Hepatocyte (in vitro differentiated cells): ENCODE measurements at regions not wholly inside any gene's neighbourhood (a gene's known extent, or its start where the extent isn't known, plus 50 kb on each side); places are given as distances from the start of the nearest gene placed in this dataset.

ENCODE experiments used
- DNase-seq: peaks from one replicate; pipeline ENCODE4 v3.0.0-alpha.2; 2016; ENCODE audit warnings: low spot score
- H2AFZ ChIP-seq: fragments of 200-600 bp; sonication (generic); 2 replicates; pipeline ENCODE4 v1.6.0; 2016; ENCODE audit warnings: antibody characterized with exemption, mild to moderate bottlenecking
- H3K27ac ChIP-seq: fragments of 200-600 bp; sonication (generic); 2 replicates; pipeline ENCODE4 v1.5.1; 2016; ENCODE audit warnings: mild to moderate bottlenecking
- H3K27me3 ChIP-seq: fragments of 200-600 bp; sonication (generic); 2 replicates; pipeline ENCODE4 v1.6.1; 2016
- H3K36me3 ChIP-seq: fragments of 200-600 bp; sonication (generic); replicated peaks from 2 replicates; pipeline ENCODE4 v1.5.1; 2016; ENCODE audit warnings: low read depth; ENCODE audit not compliant: insufficient read depth
- H3K4me1 ChIP-seq: fragments of 200-600 bp; sonication (generic); 2 replicates; pipeline ENCODE4 v1.5.1; 2016; ENCODE audit warnings: mild to moderate bottlenecking, moderate library complexity; ENCODE audit not compliant: insufficient read depth
- H3K4me2 ChIP-seq: fragments of 200-600 bp; sonication (generic); 2 replicates; pipeline ENCODE4 v1.6.0; 2016
- H3K4me3 ChIP-seq: fragments of 200-600 bp; sonication (generic); 2 replicates; pipeline ENCODE4 v1.5.1; 2016; ENCODE audit warnings: mild to moderate bottlenecking
- H3K79me2 ChIP-seq: fragments of 200-600 bp; sonication (generic); 2 replicates; pipeline ENCODE4 v1.6.0; 2017; ENCODE audit warnings: mild to moderate bottlenecking
- H3K9me2 ChIP-seq: fragments of 200-600 bp; sonication (generic); replicated peaks from 2 replicates; pipeline ENCODE4 v1.6.0; 2017; ENCODE audit warnings: mild to moderate bottlenecking; ENCODE audit not compliant: insufficient read depth
- H3K9me3 ChIP-seq: fragments of 200-600 bp; sonication (generic); 2 replicates; pipeline ENCODE4 v1.5.1; 2016; ENCODE audit warnings: low read depth, mild to moderate bottlenecking
- H4K20me1 ChIP-seq: fragments of 200-600 bp; sonication (generic); 2 replicates; pipeline ENCODE4 v1.6.0; 2016; ENCODE audit warnings: mild to moderate bottlenecking; ENCODE audit not compliant: insufficient read depth, poor library complexity, severe bottlenecking
- EZH2 ChIP-seq: fragments of 200-600 bp; sonication (generic); IDR thresholded peaks from 2 replicates; pipeline ENCODE4 v1.6.1; 2016; ENCODE audit warnings: antibody characterized with exemption, mild to moderate bottlenecking, borderline replicate concordance
- EZH2phosphoT487 ChIP-seq: fragments of 200-600 bp; sonication (generic); IDR thresholded peaks from one replicate; pipeline ENCODE4 v1.6.1; 2018; ENCODE audit warnings: antibody characterized with exemption, mild to moderate bottlenecking, low read depth, moderate library complexity; ENCODE audit not compliant: unreplicated experiment, severe bottlenecking
- WGBS: methylation state at CpG from one replicate; pipeline ENCODE4 v1.1.6; 2016; ENCODE audit warnings: low lambda C conversion rate; ENCODE audit errors: missing lambda C conversion rate; 5-methylcytosine and 5-hydroxymethylcytosine counted together
- TF ChIP-seq, protein P1 (sequence below): fragments of 200-600 bp; sonication (generic); IDR thresholded peaks from 2 replicates; pipeline ENCODE4 v1.5.1; 2016; ENCODE audit warnings: antibody characterized with exemption, mild to moderate bottlenecking; ENCODE audit not compliant: poor library complexity

DNA sequence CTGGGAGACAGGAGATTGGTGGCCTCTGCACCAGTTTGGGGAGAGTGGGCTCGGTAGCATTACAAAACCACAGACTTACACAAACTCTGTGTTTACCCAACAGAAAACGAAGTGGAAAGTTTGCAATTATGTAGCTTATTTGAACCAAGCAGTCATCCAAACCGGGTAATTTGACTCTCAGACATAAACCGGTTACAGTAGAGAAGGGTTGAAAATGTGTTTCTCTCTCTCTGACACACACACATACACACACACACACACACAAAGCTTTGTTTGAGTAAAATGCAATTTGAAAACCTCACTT is 97.1 kb upstream of the ZNF608 start:
- H3K9me3 ChIP-seq = no peaks in the 10 kb centered on the region
- no peak overlapping the region for H3K4me3 ChIP-seq
- H3K27me3 ChIP-seq = no peaks in the 10 kb centered on the region
- no peaks in the 10 kb centered on the region for H3K36me3 ChIP-seq
- H3K4me2 ChIP-seq = no peak overlapping the region
- WGBS = 49% methylated on average over 4 of the region's 4 CpGs
- DNase-seq = no peak
- H3K4me1 ChIP-seq = no peaks in the 10 kb centered on the region
- peaks cover 4% of the 10 kb centered on the region for H3K9me2 ChIP-seq
- no peak for TF ChIP-seq EZH2phosphoT487
- TF ChIP-seq, protein P1, sequence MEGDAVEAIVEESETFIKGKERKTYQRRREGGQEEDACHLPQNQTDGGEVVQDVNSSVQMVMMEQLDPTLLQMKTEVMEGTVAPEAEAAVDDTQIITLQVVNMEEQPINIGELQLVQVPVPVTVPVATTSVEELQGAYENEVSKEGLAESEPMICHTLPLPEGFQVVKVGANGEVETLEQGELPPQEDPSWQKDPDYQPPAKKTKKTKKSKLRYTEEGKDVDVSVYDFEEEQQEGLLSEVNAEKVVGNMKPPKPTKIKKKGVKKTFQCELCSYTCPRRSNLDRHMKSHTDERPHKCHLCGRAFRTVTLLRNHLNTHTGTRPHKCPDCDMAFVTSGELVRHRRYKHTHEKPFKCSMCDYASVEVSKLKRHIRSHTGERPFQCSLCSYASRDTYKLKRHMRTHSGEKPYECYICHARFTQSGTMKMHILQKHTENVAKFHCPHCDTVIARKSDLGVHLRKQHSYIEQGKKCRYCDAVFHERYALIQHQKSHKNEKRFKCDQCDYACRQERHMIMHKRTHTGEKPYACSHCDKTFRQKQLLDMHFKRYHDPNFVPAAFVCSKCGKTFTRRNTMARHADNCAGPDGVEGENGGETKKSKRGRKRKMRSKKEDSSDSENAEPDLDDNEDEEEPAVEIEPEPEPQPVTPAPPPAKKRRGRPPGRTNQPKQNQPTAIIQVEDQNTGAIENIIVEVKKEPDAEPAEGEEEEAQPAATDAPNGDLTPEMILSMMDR = no peak
- no peak for TF ChIP-seq EZH2
- H2AFZ ChIP-seq = no peak overlapping the region
- H4K20me1 ChIP-seq = no peaks in the 10 kb centered on the region
- no peaks in the 10 kb centered on the region for H3K79me2 ChIP-seq
- H3K27ac ChIP-seq = no peak overlapping the region

DNA sequence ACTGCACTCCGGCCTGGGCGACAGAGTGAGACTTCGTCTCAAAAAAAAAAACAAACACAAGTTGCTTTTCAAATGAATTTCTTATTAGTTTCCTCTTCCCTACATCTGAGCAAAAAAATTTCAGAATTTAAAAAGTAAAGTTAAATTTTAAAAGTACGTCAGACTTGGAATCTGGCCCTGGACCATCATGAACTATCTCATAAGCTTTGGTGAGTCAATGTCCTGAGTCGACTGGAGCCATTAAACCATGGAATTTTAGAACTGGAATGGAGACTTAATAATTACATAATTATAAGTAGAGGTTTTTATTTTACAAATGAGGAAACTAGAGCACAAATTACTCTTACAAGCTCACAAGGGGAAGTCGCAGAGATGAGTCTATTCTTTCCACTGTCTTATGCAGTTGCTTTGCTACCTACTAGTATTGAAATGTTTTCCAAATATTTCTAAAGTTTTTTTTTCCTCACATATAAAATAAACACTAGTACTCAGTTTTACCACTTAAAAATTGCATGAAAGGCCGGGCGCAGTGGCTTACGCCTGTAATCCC is 98.0 kb upstream of the ZNF608 start:
- no peaks in the 10 kb centered on the region for H3K27me3 ChIP-seq
- H4K20me1 ChIP-seq = no peaks in the 10 kb centered on the region
- H3K79me2 ChIP-seq = no peaks in the 10 kb centered on the region
- H3K9me3 ChIP-seq = no peaks in the 10 kb centered on the region
- no peaks in the 10 kb centered on the region for H3K36me3 ChIP-seq
- no peak overlapping the region for H3K27ac ChIP-seq
- H3K4me3 ChIP-seq = no peak overlapping the region
- 94% methylated on average over 9 of the region's 9 CpGs for WGBS
- no peak overlapping the region for H2AFZ ChIP-seq
- TF ChIP-seq, protein P1 = no peak
- TF ChIP-seq EZH2phosphoT487 (no peak), EZH2 (no peak)
- H3K4me2 ChIP-seq = no peak overlapping the region
- no peaks in the 10 kb centered on the region for H3K4me1 ChIP-seq
- H3K9me2 ChIP-seq = no peaks in the 10 kb centered on the region
- DNase-seq = no peak

DNA sequence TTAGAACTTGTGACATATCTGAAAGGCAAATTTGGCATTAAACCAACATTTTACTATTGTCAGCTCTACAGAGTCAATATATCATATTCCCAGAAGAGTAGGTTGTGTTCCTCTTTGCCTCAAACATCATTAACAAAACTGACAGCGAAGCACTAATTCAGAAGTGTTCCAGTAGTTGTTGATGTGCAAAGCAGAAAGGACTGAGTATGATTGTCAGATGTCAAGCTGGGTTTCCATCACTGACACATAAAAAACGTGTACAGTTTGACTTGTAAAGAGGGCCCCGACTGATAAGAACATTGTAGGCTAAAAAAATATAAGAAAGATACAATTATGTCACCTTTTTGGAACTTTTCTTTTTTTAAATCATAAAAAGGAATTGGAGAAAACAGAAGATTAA is 101.5 kb upstream of the ZNF608 start:
- Histone ChIP-seq H3K36me3 (no peaks in the 10 kb centered on the region), H3K4me2 (no peak overlapping the region), H3K4me1 (no peaks in the 10 kb centered on the region), H3K79me2 (no peaks in the 10 kb centered on the region), H3K4me3 (no peak overlapping the region), H3K27ac (no peak overlapping the region), H3K9me3 (no peaks in the 10 kb centered on the region), H2AFZ (no peak overlapping the region), H3K9me2 (no peaks in the 10 kb centered on the region), H3K27me3 (no peaks in the 10 kb centered on the region), H4K20me1 (no peaks in the 10 kb centered on the region)
- no peak for TF ChIP-seq EZH2phosphoT487
- TF ChIP-seq, protein P1 = no peak
- no peak for TF ChIP-seq EZH2
- WGBS = 77% methylated on average over 3 of the region's 3 CpGs
- DNase-seq = no peak

DNA sequence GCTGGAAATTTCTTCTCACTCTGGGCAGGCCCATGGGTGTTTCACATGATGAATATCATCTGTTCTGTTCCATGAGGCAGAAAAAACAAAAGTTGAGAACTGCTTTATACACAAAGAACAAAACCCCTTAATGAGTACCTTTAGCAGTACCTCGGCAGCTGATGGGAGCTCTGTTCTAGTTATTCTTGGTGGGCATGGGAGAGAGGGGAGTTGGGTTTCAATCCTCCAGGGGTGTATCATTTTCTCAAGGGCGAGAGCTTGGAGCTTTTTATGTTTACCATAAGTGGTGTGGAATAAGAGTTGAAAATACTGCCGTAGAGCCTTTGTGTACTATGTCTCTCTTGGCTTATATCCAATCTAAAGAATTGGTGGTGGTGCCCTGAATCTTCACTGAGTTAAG is 103.3 kb upstream of the ZNF608 start:
- H3K4me2 ChIP-seq = no peak overlapping the region
- H3K27me3 ChIP-seq = no peaks in the 10 kb centered on the region
- TF ChIP-seq, protein P1 = no peak
- no peak for TF ChIP-seq EZH2phosphoT487
- no peak for TF ChIP-seq EZH2
- H3K27ac ChIP-seq = no peak overlapping the region
- no peaks in the 10 kb centered on the region for H3K79me2 ChIP-seq
- DNase-seq = no peak
- no peaks in the 10 kb centered on the region for H3K9me3 ChIP-seq
- H3K4me3 ChIP-seq = no peak overlapping the region
- no peaks in the 10 kb centered on the region for H3K4me1 ChIP-seq
- WGBS = 74% methylated on average over 3 of the region's 3 CpGs
- no peak overlapping the region for H2AFZ ChIP-seq
- H4K20me1 ChIP-seq = no peaks in the 10 kb centered on the region
- no peaks in the 10 kb centered on the region for H3K9me2 ChIP-seq
- no peaks in the 10 kb centered on the region for H3K36me3 ChIP-seq
